Endothelial cell of umbilical vein (primary cell): ENCODE measurements at regions not wholly inside any gene's neighbourhood (a gene's known extent, or its start where the extent isn't known, plus 50 kb on each side); places are given as distances from the start of the nearest gene placed in this dataset.

Source experiments
- BruUV-seq: library from RNA; stranded (reverse); fragments of 400-500 nt; replicated peaks from 2 replicates; lab custom pipeline; 2021; lab: Mats Ljungman, UMichigan
- CTCF ChIA-PET: fragments of 300-600, 350-600 bp; sonication (Branson Sonifier 250); formaldehyde crosslinking; loops from one replicate; lab custom pipeline; 2021; ENCODE audit warnings: antibody characterized with exemption, inconsistent platforms; lab: Charles Lee
- POLR2A ChIA-PET: fragments of 300-600, 350-600 bp; sonication (Branson Sonifier 250); formaldehyde crosslinking; loops from one replicate; lab custom pipeline; 2021; ENCODE audit warnings: antibody characterized with exemption, inconsistent platforms; lab: Charles Lee
- DNase-seq: peaks from one replicate; pipeline ENCODE4 v3.0.0-alpha.2; 2011; ENCODE audit warnings: low read depth, low spot score
- FAIRE-seq: peaks from 2 replicates; lab custom pipeline; 2011; peaks lifted over from hg19 to GRCh38; lab: Jason Lieb, UNC
- H2AFZ ChIP-seq: 2 replicates; pipeline ENCODE4 v1.6.0; 2012; ENCODE audit warnings: low read depth, low read length, control low read depth, inconsistent platforms
- H3K27ac ChIP-seq: 2 replicates; pipeline ENCODE4 v1.5.1; 2011; ENCODE audit warnings: low read depth, mild to moderate bottlenecking, control low read depth, low read length, moderate library complexity; ENCODE audit not compliant: insufficient read depth
- H3K27me3 ChIP-seq, 2 experiments: 2 replicates each; pipeline versions ENCODE4 v1.6.0 to v1.6.1; 2011; ENCODE audit warnings: low read length in 2 of 2, mixed read lengths in 1 of 2; ENCODE audit not compliant: control insufficient read depth in 2 of 2, insufficient read depth in 2 of 2
- H3K36me3 ChIP-seq, 2 experiments: 2 replicates in 1 of 2; 3 replicates in 1 of 2; pipeline ENCODE4 v1.5.1; 2011; ENCODE audit warnings: low read length in 2 of 2, mild to moderate bottlenecking in 1 of 2, moderate library complexity in 1 of 2; ENCODE audit not compliant: control insufficient read depth in 2 of 2, insufficient read depth in 2 of 2; ENCODE audit errors: extremely low read depth in 1 of 2
- H3K4me1 ChIP-seq: 3 replicates; pipeline ENCODE4 v1.5.1; 2011; ENCODE audit warnings: mild to moderate bottlenecking, low read length; ENCODE audit not compliant: control insufficient read depth, insufficient read depth; ENCODE audit errors: extremely low read depth
- H3K4me2 ChIP-seq: 2 replicates; pipeline ENCODE4 v1.6.1; 2011; ENCODE audit warnings: low read length, control low read depth, mixed read lengths; ENCODE audit not compliant: insufficient read depth
- H3K4me3 ChIP-seq, 3 experiments: fragments of 200-600 bp in 1 of 3; sonication (generic), shearing (Covaris generic) in 1 of 3; replicated peaks in 1 of 3; 2 replicates each; pipeline ENCODE4 v1.5.1; 2011 to 2016; ENCODE audit warnings: control low read depth in 3 of 3, low read length in 3 of 3, mild to moderate bottlenecking in 2 of 3, inconsistent platforms in 1 of 3, low read depth in 1 of 3, moderate library complexity in 1 of 3; ENCODE audit not compliant: insufficient read depth in 1 of 3
- H3K79me2 ChIP-seq: 2 replicates; pipeline ENCODE4 v1.6.0; 2012; ENCODE audit warnings: low read length, inconsistent platforms; ENCODE audit not compliant: control insufficient read depth, insufficient read depth
- H3K9ac ChIP-seq: replicated peaks from 2 replicates; pipeline ENCODE3; 2011; ENCODE audit warnings: low read length, control low read depth; ENCODE audit not compliant: insufficient read depth; ENCODE audit errors: extremely low read depth
- H3K9me1 ChIP-seq: replicated peaks from 3 replicates; pipeline ENCODE4 v1.6.0; 2011; ENCODE audit warnings: mild to moderate bottlenecking, low read length; ENCODE audit not compliant: control insufficient read depth, insufficient read depth; ENCODE audit errors: extremely low read depth
- H3K9me3 ChIP-seq: replicated peaks from 2 replicates; pipeline ENCODE4 v1.5.1; 2012; ENCODE audit warnings: low read length, inconsistent platforms; ENCODE audit not compliant: control insufficient read depth, insufficient read depth
- H4K20me1 ChIP-seq: replicated peaks from 2 replicates; pipeline ENCODE3; 2011; ENCODE audit warnings: mild to moderate bottlenecking, low read length; ENCODE audit not compliant: control insufficient read depth, insufficient read depth; ENCODE audit errors: extremely low read depth
- EZH2 ChIP-seq: IDR thresholded peaks from 2 replicates; pipeline ENCODE4 v1.6.1; 2012; ENCODE audit warnings: borderline replicate concordance, low read depth, mild to moderate bottlenecking, moderate library complexity, low read length, inconsistent platforms; ENCODE audit not compliant: severe bottlenecking
- FOS ChIP-seq: IDR thresholded peaks from 2 replicates; pipeline ENCODE4 v1.6.1; 2011; ENCODE audit warnings: mild to moderate bottlenecking, low read length, moderate library complexity, borderline replicate concordance; ENCODE audit not compliant: insufficient read depth
- GATA2 ChIP-seq: IDR thresholded peaks from 2 replicates; pipeline ENCODE4 v1.7.0; 2011; ENCODE audit warnings: low read depth, mild to moderate bottlenecking, moderate library complexity, mixed read lengths, low read length; ENCODE audit not compliant: insufficient read length, insufficient read depth
- JUN ChIP-seq: IDR thresholded peaks from 2 replicates; pipeline ENCODE4 v1.6.1; 2011; ENCODE audit warnings: borderline replicate concordance, low read depth; ENCODE audit not compliant: insufficient read length, insufficient read depth
- MAX ChIP-seq: IDR thresholded peaks from 2 replicates; pipeline ENCODE4 v1.6.1; 2011; ENCODE audit not compliant: insufficient read depth, insufficient read length
- MYC ChIP-seq: IDR thresholded peaks from one replicate; pipeline ENCODE4 v1.6.1; 2011; ENCODE audit warnings: mild to moderate bottlenecking, low read depth, low read length
- POLR2A ChIP-seq: IDR thresholded peaks from 2 replicates; pipeline ENCODE4 v1.6.1; 2012; ENCODE audit warnings: low read depth, mild to moderate bottlenecking, control low read depth, low read length
- POLR2AphosphoS5 ChIP-seq: IDR thresholded peaks from 2 replicates; pipeline ENCODE4 v1.6.1; 2012; ENCODE audit warnings: low read depth, mild to moderate bottlenecking, control low read depth, low read length, moderate library complexity; ENCODE audit not compliant: insufficient read depth
- dilution Hi-C: fragments of 300-500 bp; cut with MboI; formaldehyde crosslinking; loops from one replicate; pipeline ENCODE4 v1.15.0; 2019; ENCODE audit warnings: low sequenced_read_pairs; ENCODE audit not compliant: extremely low pct_ligation_motif_present
- intact Hi-C: fragments of 100-400 bp; cut with micrococcal nuclease; formaldehyde crosslinking; loops from one replicate; pipeline ENCODE4 v1.10.0; 2022

DNA sequence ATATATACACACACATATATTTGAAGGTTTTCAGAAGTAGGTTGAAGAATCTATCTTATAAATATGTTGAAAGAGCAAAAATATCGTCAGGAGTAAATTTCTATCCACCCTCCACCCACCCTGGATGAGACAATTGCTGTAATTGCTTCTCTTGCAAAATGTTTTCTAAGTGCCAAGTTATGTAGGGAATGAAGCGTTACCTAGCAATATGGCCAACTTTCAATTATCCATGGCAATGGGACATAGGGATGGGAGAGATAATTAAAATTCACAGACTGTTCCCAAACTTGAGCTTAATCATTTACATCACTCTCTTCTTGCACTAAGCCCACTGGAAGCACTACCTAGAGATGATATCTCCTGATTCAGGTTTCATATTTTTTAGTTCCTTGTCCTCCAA, 806.2 kb upstream of the RAG2 start:
- Histone ChIP-seq H3K36me3 (no peaks in the 10 kb centered on the region), H3K4me3 (no peak overlapping the region), H3K4me2 (no peak overlapping the region), H3K79me2 (no peaks in the 10 kb centered on the region), H3K9me1 (no peaks in the 10 kb centered on the region), H4K20me1 (no peaks in the 10 kb centered on the region), H3K4me1 (no peaks in the 10 kb centered on the region), H3K27me3 (no peaks in the 10 kb centered on the region), H2AFZ (no peak overlapping the region), H3K9ac (no peak overlapping the region), H3K27ac (no peak overlapping the region), H3K9me3 (no peaks in the 10 kb centered on the region)
- intact Hi-C loops (no loop called here), dilution Hi-C loops (no loop called here)
- TF ChIP-seq JUN, result no peak
- no peak for TF ChIP-seq EZH2
- TF ChIP-seq MAX, result no peak
- no peak for TF ChIP-seq GATA2
- no peak for TF ChIP-seq MYC
- no peak for TF ChIP-seq FOS
- no peak for TF ChIP-seq POLR2A
- BruUV-seq, result no TSS peak
- CTCF ChIA-PET, result no interaction called here
- FAIRE-seq, result no peak
- POLR2A ChIA-PET, result no interaction called here
- no peak for DNase-seq

DNA sequence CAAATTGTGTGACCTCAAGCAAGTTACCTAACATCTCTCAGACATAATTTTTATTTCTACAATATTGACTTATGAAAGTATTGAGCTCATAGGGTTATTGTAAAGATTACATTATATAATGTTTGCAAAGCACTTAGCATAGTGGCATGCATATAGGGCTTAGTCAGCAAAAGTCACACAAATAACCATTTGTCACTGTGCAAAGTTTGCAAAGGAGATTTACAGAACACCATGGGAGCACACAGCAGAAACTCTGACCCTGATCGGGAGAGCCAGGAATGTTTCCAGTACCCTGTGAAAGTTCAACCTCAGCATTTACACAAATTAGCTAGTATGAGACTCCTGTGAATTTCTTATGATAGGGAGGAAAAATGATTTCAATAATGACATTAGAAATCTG, 804.6 kb upstream of the RAG2 start:
- BruUV-seq, result no TSS peak
- Histone ChIP-seq H3K9ac (no peak overlapping the region), H3K9me1 (no peaks in the 10 kb centered on the region), H3K4me3 (no peak overlapping the region), H3K79me2 (no peaks in the 10 kb centered on the region), H3K27ac (no peak overlapping the region), H2AFZ (no peak overlapping the region), H3K27me3 (no peaks in the 10 kb centered on the region), H3K36me3 (no peaks in the 10 kb centered on the region), H4K20me1 (no peaks in the 10 kb centered on the region), H3K9me3 (no peaks in the 10 kb centered on the region), H3K4me2 (no peak overlapping the region), H3K4me1 (no peaks in the 10 kb centered on the region)
- ChIA-PET CTCF (no interaction called here), POLR2A (no interaction called here)
- no peak for TF ChIP-seq MAX
- TF ChIP-seq FOS, result no peak
- TF ChIP-seq POLR2AphosphoS5, result no peak
- DNase-seq (no peak), FAIRE-seq (no peak)
- intact Hi-C loops, result no loop called here
- dilution Hi-C loops, result no loop called here
